HG03135 (cell line): ENCODE measurements at regions not wholly inside any gene's neighbourhood (a gene's known extent, or its start where the extent isn't known, plus 50 kb on each side); places are given as distances from the start of the nearest gene placed in this dataset.
"Not testable (repeated sequence)": the region's sequence is repeated elsewhere in the genome, so short reads cannot be mapped to it uniquely, and the experiment has no call there.

ENCODE experiments used
- ATAC-seq: cut with Tn5 transposase; IDR thresholded peaks from one replicate; pipeline ENCODE4 v1.9.1; 2021; ENCODE audit warnings: mild to moderate bottlenecking, moderate library complexity; ENCODE audit not compliant: unreplicated experiment

DNA sequence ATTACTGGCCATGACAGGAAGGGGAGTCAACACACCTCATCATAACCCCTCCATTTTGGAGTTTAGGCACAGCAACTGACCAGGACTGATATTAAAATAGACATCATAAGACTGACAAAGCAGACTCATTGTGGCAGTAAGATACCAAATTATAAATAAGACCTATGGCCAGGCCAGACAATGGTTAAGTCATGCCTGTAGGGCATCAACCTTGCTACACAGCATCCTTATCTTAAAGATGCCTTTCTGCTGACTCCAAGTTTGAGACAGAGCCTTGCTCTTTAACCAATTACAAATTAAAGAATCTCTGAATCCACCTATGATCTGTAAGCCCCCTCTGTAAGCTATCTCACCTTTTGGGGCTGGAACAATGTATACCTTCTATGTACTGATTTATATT lies 65.5 kb downstream of the VCX2 start:
- ATAC-seq: no peak

DNA sequence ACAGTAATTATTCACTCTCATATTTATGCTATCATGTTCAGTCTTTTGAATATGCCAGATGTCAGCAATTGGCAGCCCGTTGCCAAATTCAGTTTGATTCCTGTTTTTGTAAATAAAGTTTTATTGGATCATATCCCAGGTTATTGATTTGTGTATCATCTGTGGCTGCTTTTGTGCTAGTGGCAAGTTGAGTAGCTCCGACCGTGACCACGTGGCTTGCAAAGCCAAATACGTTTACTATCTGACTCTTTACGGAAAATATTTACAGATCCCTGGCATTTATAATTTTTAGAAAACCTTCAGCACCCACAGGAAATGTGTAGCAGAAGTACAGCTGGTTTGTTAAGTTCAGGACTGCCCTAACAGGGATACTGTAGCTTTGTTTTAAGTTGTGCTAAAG lies 67.4 kb downstream of the VCX2 start:
- ATAC-seq: no peak

DNA sequence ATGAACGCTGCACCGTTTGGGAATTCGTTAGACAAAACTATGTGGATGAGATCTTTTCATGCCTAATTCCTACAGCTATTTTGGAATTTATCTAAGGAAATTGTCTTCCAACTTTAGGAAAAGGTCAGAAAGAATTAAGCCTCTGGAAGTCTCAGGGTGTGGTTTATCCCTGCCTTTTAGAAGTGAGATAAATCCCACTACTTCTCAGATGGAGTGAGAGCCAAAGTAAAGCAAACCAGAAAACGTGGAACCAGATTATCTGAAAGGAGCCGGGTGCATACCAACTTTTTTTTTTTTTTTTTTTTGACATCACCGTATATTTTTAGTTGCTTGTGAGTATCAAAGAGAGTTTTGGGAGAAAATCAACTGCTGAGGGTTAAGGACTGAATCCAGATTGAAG lies 79.6 kb downstream of the VCX2 start:
- ATAC-seq: no peak

DNA sequence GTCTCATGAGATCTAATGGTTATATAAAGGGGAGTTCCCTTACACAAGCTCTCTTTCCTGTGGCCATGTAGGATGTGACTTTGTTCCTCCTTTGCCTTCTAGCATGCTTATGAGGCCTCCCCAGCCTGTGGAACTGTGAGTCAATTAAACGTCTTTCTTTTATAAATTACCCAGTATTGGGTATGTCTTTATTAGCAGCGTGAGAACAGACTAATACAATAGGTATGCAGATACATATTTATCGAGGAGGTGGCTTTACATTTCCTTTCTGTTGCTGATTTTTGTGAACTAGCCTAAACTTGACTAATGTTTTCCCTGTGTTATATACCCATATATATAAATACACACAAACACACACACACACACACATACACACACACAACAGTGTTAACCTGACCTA lies 80.2 kb downstream of the VCX2 start:
- no peak for ATAC-seq

DNA sequence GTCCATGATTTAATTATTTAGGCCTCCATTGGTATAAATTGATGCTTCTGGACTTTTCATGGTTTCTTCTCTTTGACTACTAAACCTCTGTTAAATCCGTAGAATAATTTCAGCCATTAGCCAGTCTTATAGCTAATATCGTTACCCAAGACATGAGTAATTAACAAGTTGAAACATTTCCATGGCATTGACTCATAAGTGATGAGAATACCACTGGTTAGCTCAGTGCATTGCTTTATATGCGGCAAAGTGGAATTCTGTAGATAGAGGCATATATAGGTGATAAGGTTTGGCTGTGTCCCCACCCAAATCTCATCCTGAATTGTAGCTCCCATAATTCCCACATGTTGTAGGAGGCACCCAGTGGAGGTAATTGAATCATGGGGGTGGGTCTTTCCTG lies 80.6 kb downstream of the VCX2 start:
- ATAC-seq: no peak

DNA sequence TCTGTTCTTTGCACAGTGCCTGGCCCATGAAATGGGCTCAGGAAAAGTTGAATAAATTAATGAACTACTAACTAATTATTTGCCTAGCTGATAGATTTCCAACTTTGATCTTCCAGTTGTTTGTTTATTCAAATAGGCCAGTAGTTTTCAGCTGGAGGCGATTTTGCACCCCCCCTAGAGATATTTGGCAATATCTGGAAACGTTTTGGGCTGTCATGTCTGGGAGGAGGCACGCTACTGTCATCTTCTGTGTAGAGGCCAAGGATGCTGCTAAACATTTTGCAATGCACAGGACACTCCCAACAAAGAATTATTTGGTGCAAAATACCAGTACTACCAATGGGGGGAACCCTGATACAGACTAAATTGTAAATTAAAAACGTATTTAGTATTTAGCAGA lies 81.9 kb downstream of the VCX2 start:
- ATAC-seq: no peak

DNA sequence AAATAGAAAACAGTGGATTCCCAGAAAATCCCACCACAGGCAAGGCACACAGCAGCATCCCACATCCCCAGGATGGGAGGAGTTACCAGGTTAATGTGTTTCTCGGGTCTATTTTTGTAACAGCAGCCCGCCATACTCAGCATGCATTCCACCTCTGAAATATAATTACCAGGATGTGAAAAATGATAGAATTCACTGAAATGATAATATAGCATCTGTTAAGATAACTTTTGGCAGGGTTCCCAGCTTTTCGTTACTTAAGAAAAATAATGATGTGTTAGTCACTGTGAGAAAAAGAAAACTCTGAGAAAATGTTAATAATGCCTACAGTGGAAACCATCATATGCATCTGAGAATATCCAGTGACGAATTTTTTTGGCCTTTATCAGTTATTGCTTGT lies 87.1 kb downstream of the VCX2 start:
- no peak for ATAC-seq

DNA sequence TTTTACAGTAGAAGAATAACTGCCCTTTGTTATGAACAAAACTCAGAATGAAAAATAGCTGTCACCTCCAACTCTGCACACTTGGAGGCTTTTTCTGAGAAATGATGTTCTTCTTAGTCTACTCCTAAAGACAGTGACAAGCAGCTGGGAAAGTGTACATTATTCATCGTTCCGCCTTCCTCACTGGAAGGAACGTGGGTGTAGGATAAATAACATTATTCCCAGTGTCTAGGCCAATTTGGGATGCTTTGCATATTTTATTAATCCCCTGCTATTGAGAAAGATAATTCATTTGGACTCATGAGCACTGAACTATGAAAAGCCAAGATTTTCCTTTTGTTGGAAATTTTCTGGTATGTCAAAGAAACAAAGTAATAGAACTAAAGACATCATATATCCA lies 87.8 kb downstream of the VCX2 start:
- ATAC-seq: no peak

DNA sequence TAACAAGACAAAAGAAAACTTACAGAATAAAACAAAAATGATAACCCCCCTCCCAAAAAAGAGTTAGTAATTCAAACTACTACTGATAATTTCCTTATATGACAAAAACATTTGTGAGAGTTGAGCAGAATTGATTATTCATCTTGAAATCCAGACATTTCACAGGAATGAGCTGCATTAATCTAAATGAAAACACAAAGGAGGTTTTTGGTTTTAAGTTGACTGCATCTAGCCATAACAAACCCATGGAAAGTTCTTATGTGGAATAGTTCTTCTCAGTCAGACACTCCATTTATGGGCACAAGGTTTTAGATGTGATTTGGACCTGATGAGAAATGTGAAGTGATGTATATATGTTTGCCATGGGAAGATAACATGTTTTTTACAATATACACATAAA lies 95.4 kb downstream of the VCX2 start:
- no peak for ATAC-seq

DNA sequence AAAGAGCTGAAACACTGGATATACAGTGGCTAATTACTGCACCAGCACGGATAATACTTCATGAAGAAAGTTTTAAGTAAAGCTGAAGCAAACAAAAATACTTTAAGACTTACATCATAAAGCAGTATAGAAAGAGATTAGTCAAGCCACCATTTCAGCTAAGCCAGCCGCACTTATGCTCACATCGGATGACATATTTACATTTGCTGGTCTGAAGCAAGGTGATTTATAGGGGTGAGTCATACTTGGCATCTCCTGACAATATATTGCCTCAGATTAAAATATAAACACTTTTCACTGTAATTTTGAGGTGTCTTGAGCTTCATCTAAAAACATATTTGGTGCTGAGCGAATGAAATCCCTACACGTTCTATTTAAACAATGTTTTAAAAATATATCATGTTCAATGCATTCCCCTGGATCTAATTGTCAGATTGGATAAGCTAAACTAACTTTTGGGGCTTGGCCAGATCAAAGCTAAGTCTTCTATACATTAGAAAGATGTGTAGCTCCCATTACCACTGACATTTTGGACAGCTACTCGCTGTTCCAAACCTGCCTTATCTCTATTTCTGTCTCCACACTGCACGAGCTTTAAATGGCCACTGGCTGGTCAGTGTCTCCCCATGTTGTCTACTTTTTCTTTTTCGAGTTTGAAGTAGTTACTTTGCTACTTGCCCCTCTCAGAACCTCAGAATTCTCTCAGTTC lies 103.2 kb downstream of the VCX2 start:
- no peak for ATAC-seq

DNA sequence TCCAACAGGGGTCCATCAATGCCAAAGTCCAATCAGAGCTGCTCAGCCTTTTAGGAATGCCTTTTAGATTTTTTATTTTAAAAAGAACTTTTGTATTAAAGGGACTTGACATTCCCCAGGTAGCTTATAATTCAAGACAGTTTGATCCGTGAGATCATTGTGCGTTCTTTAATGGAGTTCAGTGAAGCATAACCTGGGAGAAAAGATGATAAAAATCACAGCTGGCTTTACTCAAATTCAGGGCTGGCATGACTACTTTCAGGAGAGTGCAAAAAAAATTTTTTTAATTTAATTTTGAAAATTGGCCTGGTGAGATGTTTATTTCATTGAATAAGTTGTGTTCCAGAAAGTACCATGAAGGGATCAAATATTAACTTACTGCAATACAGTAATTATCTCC lies 118.2 kb downstream of the VCX2 start:
- ATAC-seq: no peak

DNA sequence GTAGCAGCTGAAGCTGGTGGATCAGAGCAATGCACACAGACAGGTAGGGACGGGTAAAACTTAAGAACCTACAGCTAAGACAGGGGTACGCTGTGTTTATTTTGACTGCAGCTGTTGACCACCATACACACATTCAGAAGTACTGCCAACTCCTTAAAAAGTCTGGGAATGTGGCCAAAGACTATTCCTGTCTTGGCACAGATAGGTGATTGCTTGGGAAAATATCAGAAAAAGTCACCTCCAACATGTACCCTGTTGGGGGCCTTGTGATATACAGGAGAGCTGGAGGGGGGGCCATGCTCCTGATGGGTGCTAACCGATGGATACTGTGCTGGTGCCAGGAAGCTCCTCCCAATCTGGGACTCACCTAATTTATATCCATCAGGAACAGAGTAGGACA lies 121.2 kb downstream of the VCX2 start:
- no peak for ATAC-seq

DNA sequence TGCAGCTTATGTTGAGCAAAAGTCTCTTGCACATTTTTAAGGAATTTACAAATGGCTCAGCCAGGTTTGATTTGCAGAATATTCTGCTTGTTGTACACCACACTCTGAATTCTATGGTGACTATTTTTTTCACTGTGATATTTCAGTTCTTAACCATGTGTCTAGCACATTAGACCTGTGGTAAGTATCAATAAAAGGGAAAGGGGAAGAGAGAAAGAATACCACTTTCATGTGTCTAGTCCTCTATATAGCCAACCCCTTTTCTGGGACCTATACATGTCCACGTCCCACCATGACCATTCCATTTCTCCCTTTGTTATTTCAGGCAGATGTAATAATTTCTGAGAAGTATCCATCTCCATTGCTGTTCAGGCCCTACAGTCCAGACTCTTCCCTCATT lies 121.3 kb upstream of the PNPLA4 start:
- no peak for ATAC-seq

DNA sequence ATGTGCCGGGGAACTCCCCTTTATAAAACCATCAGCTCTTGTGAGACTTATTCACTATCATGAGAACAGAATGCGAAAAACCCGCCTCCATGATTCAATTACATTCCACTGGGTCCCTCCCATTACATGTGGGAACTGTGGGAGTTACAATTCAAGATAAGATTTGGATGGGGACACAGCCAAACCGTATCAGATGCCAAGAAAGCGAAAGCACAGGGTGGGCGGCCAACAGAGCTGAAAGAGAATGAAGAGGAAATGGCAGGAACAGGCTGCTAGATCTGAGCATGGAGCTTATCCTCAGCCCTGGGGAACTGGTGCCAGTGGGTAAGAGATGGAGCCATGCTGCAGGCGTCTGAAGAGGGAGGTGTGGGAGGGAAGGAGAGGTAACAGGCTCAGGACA lies 117.7 kb upstream of the PNPLA4 start:
- no peak for ATAC-seq

DNA sequence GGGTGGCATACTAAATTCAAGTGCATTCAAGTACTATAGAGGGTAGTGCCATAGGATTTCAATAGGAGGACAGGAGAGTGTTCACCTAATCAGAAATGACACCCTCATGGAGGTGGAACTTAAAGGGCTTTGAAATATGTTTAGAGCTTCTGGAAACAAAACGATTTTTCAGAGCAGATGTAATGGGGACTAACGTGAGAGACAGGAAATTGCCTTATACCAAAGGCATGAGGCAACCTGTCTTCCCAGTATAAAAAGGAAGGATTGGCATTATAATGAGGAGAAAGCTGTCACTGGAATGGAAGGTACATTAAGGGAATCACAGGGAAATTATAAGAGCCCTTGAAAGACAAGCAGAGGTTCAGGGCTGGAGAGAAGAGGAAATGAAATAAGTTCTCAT lies 116.3 kb upstream of the PNPLA4 start:
- ATAC-seq: no peak

DNA sequence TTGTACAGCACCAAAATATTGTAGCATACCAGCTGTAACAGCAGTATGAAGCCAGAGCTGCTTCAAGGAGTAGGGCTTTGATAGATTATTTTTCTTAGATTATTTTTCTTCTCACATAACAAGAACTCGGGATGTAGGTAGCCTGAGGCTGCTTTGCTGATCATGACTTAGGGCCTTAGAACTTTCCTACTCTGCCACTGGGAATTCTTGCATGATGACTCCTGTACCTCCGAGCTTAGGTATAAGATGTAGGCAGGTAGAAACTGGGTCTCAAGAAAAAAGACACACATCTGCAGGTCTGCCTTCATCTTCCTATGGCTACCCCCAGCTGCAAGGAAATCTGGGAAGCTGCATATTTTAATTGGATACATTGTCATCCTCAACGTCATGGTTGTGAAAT lies 115.9 kb upstream of the PNPLA4 start:
- no peak for ATAC-seq

DNA sequence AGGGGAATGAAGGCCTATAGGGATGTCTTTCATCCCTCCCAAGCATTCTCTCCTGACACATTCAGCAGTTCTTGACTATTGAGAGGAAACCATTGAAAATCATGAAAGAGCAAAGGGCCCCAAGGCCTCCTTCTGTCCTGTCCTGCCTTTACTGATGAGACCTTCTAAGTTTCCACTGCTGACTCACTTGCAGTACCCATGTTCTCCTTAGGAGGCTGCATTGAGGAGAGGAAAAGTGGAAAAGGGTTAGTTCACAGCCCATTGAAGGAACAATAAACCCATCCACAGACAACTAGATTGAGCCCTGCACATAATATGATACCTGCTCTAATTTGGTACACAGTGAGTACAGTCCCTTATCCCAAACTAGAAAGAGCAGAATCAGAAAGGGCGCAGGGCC lies 115.1 kb upstream of the PNPLA4 start:
- ATAC-seq: no peak

DNA sequence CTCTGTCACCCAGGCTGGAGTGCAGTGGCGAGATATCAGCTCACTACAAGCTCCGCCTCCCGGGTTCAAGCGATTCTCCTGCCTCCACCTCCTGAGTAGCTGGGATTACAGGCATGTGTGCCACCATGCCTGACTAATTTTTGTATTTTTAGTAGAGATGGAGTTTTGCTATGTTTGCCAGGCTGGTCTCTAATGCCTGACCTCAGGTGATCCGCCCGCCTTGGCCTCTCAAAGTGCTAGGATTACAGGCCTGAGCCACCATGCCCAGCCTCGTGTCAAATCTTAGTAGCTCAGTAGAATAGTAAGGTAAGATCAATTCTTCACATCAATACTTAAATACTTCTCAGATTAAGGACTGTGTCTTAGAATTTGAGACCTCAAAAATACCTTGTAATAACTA lies 112.5 kb upstream of the PNPLA4 start:
- ATAC-seq: not testable (repeated sequence)

DNA sequence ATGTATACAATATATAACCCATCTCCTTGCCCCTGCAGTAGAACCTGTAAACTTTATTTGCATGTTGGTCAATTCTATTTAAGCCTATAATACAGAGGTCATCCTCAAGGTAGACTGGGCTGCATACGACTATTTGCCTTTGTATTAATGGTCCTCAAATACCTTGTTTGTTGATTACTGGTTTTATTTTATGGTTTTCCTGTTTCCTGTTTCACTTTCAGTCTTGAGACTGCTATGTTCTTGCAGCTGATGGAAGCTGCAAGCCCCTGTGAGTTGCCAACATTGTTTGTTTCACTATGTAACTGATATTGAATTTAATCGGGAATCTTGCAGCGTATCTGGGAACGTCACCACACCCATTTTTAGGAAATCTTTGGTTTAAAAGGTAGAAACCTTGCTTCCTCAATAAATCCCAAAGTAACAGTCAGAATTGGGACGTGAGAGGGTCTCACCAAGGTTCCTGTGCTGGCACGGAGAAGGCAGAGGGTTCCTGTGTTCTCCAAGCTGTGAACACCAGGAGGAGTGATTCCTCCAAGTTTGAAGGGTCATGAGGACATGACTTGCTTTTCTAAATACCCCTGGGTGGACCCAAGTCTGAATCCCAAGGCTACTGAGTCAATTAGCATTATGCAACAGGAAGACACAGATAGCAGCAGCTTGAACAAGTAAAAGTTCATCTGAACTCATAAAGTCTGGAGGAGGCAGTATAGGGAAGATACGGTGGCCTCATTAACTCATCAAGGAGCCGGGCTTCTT lies 110.6 kb upstream of the PNPLA4 start:
- no peak for ATAC-seq

DNA sequence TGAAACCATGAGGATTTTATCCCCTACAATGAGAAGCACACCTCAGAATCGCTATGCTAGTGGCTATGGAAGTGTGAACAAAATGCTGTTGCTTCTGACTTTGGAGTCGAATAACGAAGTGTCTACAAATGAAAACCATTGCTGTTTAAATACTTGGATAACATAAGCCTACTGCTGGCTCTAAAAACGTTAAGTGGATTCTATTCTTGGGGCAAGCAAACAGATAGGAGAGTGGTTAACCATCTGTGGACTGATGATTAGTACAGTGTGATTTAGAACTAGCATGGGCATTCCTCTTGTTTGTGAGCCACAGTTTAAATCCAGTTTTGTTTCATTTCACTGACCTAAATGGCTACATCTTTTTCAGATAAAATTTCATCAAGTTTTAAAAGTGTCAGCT lies 109.7 kb upstream of the PNPLA4 start:
- ATAC-seq: no peak

DNA sequence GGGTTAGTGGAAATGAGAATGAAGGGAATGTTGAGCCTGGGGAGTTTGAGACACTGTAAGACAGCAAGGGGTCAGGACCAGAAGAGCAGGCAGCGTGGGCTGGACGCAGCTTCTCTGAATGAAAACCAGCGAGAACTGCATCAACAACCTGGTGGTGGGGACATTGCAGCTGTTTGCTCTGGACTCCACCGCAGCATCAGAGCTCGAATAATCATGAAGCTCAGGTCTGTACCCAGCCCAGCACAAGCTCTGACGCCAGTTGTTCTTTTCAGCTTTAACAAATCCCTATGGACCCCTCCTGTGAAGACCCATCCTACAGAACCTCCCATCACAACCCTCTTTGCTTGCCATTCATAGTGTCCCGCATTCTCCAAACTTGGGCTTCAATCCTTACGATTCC lies 106.8 kb upstream of the PNPLA4 start:
- ATAC-seq: no peak

DNA sequence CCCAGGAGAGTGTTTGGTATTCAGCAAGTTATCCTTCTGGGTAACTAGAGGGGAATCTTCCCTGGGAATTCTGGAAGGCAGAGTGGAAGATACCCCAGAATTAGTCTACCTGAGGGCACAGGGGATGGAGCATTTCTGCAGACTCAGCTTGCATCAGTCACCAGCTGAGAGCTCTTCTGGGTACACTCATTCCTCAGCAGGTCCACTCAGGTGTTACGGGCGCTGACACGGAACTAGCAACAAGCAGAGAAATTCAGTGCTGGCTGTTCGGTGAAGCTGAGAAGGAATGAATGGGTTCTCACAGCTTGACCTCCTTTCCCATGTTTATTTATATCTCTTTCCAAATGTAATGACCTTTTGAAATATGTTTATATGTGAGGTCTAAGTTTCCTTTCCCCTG lies 106.0 kb upstream of the PNPLA4 start:
- no peak for ATAC-seq

DNA sequence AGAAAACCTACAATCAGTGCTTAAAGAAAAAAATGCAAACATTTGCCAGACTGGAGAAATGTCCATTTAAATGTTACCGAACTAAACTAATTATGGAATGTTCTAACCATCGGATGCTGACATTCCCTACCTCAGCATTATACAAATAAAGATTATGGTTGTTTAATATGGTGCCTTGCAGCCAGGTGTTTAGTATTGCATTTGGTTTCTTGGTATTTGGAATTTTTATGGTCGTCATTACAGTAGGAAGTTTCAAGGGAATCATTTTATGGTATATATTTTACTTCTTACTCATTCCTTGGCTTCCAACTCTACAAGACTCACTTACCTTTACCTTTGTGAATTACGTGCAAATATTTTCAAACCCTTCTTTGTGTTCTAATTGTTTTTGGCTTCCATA lies 103.1 kb upstream of the PNPLA4 start:
- ATAC-seq: no peak
